NCI-H524 treated with DMSO at 0.1 percent for 48 hours (cell line): ENCODE measurements at regions not wholly inside any gene's neighbourhood (a gene's known extent, or its start where the extent isn't known, plus 50 kb on each side); places are given as distances from the start of the nearest gene placed in this dataset.
"Not testable (repeated sequence)": the region's sequence is repeated elsewhere in the genome, so short reads cannot be mapped to it uniquely, and the experiment has no call there.

ENCODE experiments used
- DNase-seq: peaks from one replicate; lab custom pipeline; 2025; lab: John Stamatoyannopoulos, UW

GRCh38 chr18:22043837-22044236, 125.6 kb upstream of the GATA6 start:
- no peak for DNase-seq

- DNase-seq: no peak
Observed at GRCh38 chr18:22044474-22045220, 124.7 kb upstream of the GATA6 start.

- DNase-seq: no peak
Observed at GRCh38 chr18:22045221-22045918, 124.0 kb upstream of the GATA6 start.

- no peak for DNase-seq
Observed at GRCh38 chr18:22046473-22046872, 122.9 kb upstream of the GATA6 start.

- no peak for DNase-seq
Observed at GRCh38 chr18:22047485-22047884, 121.9 kb upstream of the GATA6 start.

- DNase-seq: no peak
Observed at GRCh38 chr18:22048221-22048620, 121.2 kb upstream of the GATA6 start.

GRCh38 chr18:22048932-22049615, 120.3 kb upstream of the GATA6 start:
- DNase-seq: no peak

- DNase-seq: peak; percentile 8
Observed at GRCh38 chr18:22052405-22053105, 116.8 kb upstream of the GATA6 start.

- no peak for DNase-seq
Observed at GRCh38 chr18:22055466-22056238, 113.7 kb upstream of the GATA6 start.

GRCh38 chr18:22056950-22057349, 112.4 kb upstream of the GATA6 start:
- no peak for DNase-seq

- DNase-seq: no peak
Observed at GRCh38 chr18:22057908-22058527, 111.4 kb upstream of the GATA6 start.

- no peak for DNase-seq
Observed at GRCh38 chr18:22060361-22060760, 109.0 kb upstream of the GATA6 start.

- DNase-seq: no peak
Observed at GRCh38 chr18:22063102-22063501, 106.3 kb upstream of the GATA6 start.

- no peak for DNase-seq
Observed at GRCh38 chr18:22063672-22064071, 105.7 kb upstream of the GATA6 start.

- no peak for DNase-seq
Observed at GRCh38 chr18:22064581-22064980, 104.8 kb upstream of the GATA6 start.

- no peak for DNase-seq
Observed at GRCh38 chr18:22065311-22065710, 104.1 kb upstream of the GATA6 start.

- DNase-seq: no peak
Observed at GRCh38 chr18:22066083-22066485, 103.3 kb upstream of the GATA6 start.

- DNase-seq: no peak
Observed at GRCh38 chr18:22067109-22067508, 102.3 kb upstream of the GATA6 start.

GRCh38 chr18:22067682-22068081, 101.7 kb upstream of the GATA6 start:
- no peak for DNase-seq

- DNase-seq: not testable (repeated sequence)
Observed at GRCh38 chr18:22068784-22069183, 100.6 kb upstream of the GATA6 start.

- DNase-seq: no peak
Observed at GRCh38 chr18:22069916-22070315, 99.5 kb upstream of the GATA6 start.
